DOHH2 (cell line): ENCODE measurements at regions not wholly inside any gene's neighbourhood (a gene's known extent, or its start where the extent isn't known, plus 50 kb on each side); places are given as distances from the start of the nearest gene placed in this dataset.

Experiments
- H3F3A ChIP-seq: fragments of 200-600 bp; sonication (generic), shearing (Covaris generic); 2 replicates; pipeline ENCODE4 v1.6.0; 2016; ENCODE audit warnings: antibody characterized with exemption, mild to moderate bottlenecking; ENCODE audit not compliant: control insufficient read depth, insufficient read depth
- H3K27ac ChIP-seq: fragments of 200-600 bp; sonication (generic); 2 replicates; pipeline ENCODE4 v1.5.1; 2014; ENCODE audit warnings: low read depth, mild to moderate bottlenecking, low read length, moderate library complexity
- H3K27me3 ChIP-seq: fragments of 200-600 bp; sonication (generic); 2 replicates; pipeline ENCODE4 v1.6.1; 2014; ENCODE audit warnings: mild to moderate bottlenecking, low read length, mixed read lengths; ENCODE audit not compliant: control insufficient read depth
- H3K36me3 ChIP-seq: fragments of 200-600 bp; sonication (generic); 2 replicates; pipeline ENCODE4 v1.6.1; 2014; ENCODE audit warnings: mild to moderate bottlenecking, low read length, moderate library complexity, mixed read lengths; ENCODE audit not compliant: control insufficient read depth
- H3K4me1 ChIP-seq: fragments of 200-600 bp; sonication (generic); 2 replicates; pipeline ENCODE4 v1.6.1; 2014; ENCODE audit warnings: mild to moderate bottlenecking, low read length, mixed read lengths; ENCODE audit not compliant: control insufficient read depth
- H3K4me2 ChIP-seq: fragments of 200-600 bp; sonication (generic); 2 replicates; pipeline ENCODE4 v1.6.0; 2014; ENCODE audit warnings: mild to moderate bottlenecking, low read length, moderate library complexity
- H3K4me3 ChIP-seq: fragments of 200-600 bp; sonication (generic); 2 replicates; pipeline ENCODE4 v1.5.1; 2014; ENCODE audit warnings: mild to moderate bottlenecking, low read length, mixed read lengths
- H3K79me2 ChIP-seq: fragments of 200-600 bp; sonication (generic); 2 replicates; pipeline ENCODE4 v1.6.1; 2014; ENCODE audit warnings: mild to moderate bottlenecking, low read length, mixed read lengths; ENCODE audit not compliant: control insufficient read depth
- H3K9me2 ChIP-seq: fragments of 200-600 bp; sonication (generic); replicated peaks from 2 replicates; pipeline ENCODE4 v1.6.1; 2014; ENCODE audit warnings: mild to moderate bottlenecking, low read length, mixed read lengths; ENCODE audit not compliant: control insufficient read depth
- H3K9me3 ChIP-seq: fragments of 200-600 bp; sonication (generic); 2 replicates; pipeline ENCODE4 v1.6.1; 2014; ENCODE audit warnings: antibody characterized with exemption, low read length, mixed read lengths; ENCODE audit not compliant: control insufficient read depth, insufficient read depth
- H4K20me1 ChIP-seq: fragments of 200-600 bp; sonication (generic); 2 replicates; pipeline ENCODE4 v1.6.0; 2014; ENCODE audit warnings: low read depth, mild to moderate bottlenecking, antibody characterized with exemption, low read length, moderate library complexity; ENCODE audit not compliant: control insufficient read depth, insufficient read depth
- EZH2phosphoT487 ChIP-seq: fragments of 200-600 bp; sonication (generic); IDR thresholded peaks from 2 replicates; pipeline ENCODE4 v1.6.1; 2017; ENCODE audit warnings: borderline replicate concordance, mild to moderate bottlenecking, antibody characterized with exemption, low read length, moderate library complexity, mixed read lengths
- TF ChIP-seq, protein P1 (sequence below): fragments of 200-600 bp; sonication (generic); IDR thresholded peaks from one replicate; pipeline ENCODE4 v1.5.1; 2014; ENCODE audit warnings: antibody characterized with exemption, mild to moderate bottlenecking, low read depth, low read length; ENCODE audit not compliant: poor library complexity, severe bottlenecking

DNA sequence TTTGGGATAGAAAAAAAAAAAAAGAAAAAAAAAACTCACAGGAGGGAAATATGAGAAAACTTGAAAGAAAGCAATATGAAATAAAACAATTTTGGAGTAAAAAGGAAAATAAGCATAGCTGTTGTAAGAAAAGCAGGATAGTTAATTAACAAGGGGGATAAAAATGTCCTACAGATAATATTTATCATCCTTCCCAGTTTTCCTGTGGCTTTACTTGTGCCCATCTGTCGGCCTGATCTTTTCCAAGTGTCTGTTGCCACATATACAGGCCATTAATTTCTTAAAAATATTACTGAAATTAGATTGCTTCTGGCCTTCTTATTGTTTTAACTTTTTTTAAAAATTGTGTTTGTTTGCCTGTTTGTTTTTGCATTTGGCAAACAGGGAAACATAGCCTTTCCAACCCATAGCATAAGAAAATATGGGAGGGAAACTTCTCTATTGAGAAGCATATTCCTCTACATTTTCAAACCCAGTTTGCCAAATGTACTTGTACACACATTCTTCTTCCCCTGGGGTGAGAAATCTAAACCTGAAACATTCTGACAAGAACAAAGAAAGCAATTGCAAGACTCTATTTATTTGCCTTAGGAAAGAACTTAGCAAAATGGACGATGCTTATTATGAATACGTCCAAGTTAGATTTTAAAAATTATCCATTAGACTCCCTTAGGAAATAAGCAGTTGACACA lies 272.3 kb downstream of the CDH20 start:
- Histone ChIP-seq H3F3A (no peaks in the 10 kb centered on the region), H3K79me2 (no peaks in the 10 kb centered on the region), H3K4me2 (no peak overlapping the region), H3K4me3 (no peak overlapping the region), H3K36me3 (no peaks in the 10 kb centered on the region), H3K27me3 (no peaks in the 10 kb centered on the region), H3K4me1 (no peaks in the 10 kb centered on the region), H3K9me3 (no peaks in the 10 kb centered on the region), H3K27ac (no peak overlapping the region), H3K9me2 (no peaks in the 10 kb centered on the region), H4K20me1 (no peaks in the 10 kb centered on the region)
- no peak for TF ChIP-seq EZH2phosphoT487
- TF ChIP-seq, protein P1, sequence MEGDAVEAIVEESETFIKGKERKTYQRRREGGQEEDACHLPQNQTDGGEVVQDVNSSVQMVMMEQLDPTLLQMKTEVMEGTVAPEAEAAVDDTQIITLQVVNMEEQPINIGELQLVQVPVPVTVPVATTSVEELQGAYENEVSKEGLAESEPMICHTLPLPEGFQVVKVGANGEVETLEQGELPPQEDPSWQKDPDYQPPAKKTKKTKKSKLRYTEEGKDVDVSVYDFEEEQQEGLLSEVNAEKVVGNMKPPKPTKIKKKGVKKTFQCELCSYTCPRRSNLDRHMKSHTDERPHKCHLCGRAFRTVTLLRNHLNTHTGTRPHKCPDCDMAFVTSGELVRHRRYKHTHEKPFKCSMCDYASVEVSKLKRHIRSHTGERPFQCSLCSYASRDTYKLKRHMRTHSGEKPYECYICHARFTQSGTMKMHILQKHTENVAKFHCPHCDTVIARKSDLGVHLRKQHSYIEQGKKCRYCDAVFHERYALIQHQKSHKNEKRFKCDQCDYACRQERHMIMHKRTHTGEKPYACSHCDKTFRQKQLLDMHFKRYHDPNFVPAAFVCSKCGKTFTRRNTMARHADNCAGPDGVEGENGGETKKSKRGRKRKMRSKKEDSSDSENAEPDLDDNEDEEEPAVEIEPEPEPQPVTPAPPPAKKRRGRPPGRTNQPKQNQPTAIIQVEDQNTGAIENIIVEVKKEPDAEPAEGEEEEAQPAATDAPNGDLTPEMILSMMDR = no peak
